ENCODE measurements at regions not wholly inside any gene's neighbourhood (a gene's known extent, or its start where the extent isn't known, plus 50 kb on each side); places are given as distances from the start of the nearest gene placed in this dataset.
"Not testable (repeated sequence)": the region's sequence is repeated elsewhere in the genome, so short reads cannot be mapped to it uniquely, and the experiment has no call there.

DNA sequence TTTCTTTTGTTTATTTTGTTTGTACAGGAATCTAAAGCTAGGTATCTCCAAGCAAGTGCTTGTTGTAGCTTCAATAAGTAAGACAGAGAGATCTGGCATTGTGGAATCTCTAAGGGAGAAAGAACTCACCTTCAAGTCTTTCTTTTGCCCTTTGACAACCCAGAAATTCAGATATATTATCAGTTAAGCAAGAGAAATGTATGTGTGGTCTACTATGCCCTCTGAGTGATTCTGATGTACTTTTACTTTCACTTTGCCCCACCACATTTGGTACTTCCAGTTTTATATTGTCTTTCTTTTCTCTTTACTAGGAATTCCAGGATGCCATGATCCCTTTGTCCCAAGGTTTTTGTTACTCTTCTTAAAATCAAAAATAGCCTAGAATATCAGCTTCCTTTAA, 259.6 kb upstream of the PIK3C3 start:
- DNase-seq (ENCODE audit: low read depth in 2 of 2) = no peak

DNA sequence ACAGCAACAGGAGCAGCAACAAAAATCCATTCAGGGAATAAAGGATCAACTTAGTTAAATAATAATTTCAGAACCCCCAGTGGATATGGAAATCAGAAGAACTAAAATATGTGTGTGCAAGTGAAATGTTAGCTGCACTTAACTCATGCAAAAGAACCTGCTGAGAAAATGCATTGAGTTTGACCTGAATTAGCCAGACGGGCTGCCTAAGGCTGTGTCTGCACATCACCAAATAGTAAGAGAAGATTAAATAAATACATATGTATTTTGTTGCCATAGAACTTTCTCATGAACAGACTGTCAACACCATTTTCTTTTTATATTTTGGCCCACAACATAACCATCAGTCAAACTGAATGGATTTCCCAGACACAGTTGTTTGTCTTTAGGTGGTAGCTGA, 262.0 kb upstream of the PIK3C3 start:
- DNase-seq (ENCODE audit: low read depth in 2 of 2) = no peak

DNA sequence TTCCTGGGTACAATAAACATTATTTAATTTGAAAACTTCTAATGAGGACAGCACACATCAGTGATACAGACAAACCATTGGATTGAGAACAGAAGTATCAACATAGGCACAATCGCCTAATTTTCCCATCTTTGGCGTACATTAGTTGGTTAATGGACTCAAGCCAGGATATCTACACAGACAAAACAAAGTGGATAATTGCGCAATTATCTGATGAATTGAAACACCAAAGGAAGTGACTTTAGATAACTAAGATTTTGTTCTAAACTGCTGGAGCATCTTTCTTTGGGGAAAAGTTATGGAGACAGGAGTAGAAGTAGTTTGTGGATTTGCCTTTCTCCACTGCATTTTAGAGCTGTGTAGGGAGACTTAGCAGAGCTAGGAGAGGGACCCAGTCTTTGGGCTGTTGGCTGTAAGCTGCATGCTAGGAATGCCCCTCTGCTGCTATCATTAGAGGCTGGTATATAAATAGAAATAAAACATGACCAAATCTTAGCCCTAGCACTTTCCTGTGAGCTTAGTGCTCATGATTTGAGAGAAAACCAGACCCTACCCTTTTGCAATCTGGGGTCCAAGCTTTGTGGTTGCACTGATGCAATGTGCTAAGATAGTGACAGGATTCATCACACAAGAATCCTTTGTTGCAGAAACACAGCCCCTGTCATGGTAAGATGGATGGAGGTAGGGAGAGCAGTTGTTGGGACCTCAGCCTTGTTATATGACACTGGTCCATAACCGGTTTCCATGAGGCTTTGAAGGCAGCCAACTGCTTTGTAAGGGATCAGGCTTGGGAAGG, 264.5 kb upstream of the PIK3C3 start:
- no peak for DNase-seq (ENCODE audit: low read depth in 2 of 2)

DNA sequence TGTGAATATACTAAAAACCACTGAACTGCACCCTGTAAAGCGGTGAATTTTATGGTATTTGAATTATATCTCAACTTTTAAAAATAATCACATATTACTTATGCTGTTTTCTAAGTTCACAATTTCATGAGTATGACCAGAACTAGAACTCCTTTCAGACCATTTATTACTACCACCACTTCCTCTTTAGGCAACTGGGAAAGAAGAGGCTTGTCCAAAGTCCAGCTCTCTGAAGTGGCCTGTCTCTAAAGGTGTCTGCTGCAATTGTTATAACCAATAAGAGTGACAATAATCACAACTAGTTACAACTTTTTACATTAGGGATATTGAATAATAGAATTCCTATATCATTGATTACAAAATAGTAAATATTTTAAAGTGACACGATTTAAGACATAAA, 267.9 kb upstream of the PIK3C3 start:
- no peak for DNase-seq (ENCODE audit: low read depth in 2 of 2)

DNA sequence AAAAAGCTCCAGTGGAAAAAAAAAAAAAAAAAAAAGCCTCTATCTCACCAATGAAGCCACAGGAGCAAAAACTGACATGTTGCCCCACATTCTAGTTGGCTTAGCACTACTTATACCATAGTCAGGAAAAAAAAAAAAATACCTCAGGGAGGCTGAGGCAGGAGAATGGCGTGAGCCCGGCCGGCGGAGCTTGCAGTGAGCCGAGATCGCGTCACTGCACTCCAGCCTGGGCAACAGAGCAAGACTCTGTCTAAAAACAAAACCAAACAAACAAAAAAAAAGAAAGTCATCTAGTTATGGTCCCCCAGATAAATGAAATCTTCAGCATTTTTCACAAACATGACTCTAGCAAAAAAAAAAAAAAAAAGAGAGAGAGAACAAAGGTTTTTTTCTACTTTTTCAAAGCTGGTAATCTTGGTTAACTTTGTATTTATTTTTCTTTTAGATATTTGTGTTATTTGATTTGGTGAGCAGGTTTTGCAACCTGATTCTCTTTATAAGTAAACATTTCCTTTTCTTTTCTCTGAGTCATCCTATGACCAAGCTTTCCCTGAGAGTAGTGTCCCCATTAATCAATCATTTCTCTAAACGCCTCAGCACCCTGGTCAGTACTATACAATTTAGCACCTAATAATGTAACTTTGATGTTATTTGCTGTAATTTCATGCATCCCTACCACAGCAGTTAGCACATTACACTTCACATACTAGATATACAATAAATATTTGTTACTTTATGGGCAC, 273.7 kb upstream of the PIK3C3 start:
- DNase-seq (ENCODE audit: low read depth in 2 of 2) = no peak

DNA sequence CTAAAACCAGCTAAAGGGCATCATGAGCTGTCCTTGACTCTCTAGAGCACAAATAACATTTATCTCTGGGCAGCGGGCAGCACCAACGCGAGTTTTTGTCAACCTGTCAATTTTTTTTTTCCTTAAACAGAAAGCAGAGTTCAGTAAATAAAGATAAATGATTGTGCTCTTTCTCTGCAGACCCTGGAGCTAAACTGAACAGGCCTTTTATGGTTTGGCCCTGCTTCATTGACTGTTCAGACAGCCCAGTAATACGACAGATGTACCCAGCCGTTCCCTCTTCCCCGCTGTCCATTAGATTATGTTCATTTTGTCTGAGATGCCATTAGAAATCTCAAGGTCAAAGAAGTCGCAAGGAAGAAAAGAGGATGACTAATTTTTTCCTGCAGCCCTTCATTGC, 280.5 kb upstream of the PIK3C3 start:
- DNase-seq (ENCODE audit: low read depth in 2 of 2) = no peak

DNA sequence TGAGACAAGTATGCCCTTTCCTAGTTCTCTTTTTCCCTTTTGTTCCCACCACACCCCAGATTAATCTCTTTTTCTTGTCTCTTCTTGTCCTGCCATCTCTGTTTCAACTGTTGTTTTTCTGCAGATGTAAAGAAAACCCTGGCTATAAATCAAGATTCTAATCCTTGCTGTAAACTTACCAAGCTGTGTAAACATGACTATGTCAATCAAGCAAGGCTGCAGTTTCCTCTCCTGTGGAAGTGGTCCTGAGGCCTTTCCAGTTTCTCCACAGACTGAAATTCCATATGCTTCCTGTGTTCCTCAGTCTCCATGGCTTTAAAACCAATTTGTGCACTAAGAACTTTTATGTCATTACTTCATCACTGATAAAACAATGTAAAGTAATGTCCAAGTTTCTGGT, 288.8 kb upstream of the PIK3C3 start:
- DNase-seq (ENCODE audit: low read depth in 2 of 2) = no peak

DNA sequence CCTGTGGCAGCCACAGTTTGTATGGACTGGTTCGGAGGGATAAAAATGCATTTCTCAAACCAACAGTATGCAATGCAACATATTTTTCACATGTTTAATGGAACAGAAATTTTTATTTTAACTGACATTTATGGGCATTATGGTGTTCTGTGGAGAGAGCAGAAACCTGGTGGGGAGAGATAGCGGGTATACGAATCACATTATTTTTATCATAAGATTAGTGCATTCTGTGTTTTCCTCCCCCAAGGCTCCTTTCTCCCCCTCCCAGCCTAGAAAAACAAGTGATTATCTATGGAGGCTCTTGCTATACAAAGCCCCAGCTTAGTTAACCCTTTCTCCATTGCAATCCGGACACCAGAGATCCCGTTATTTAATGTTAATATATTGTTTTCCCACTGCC, 289.8 kb upstream of the PIK3C3 start:
- no peak for DNase-seq (ENCODE audit: low read depth in 2 of 2)

DNA sequence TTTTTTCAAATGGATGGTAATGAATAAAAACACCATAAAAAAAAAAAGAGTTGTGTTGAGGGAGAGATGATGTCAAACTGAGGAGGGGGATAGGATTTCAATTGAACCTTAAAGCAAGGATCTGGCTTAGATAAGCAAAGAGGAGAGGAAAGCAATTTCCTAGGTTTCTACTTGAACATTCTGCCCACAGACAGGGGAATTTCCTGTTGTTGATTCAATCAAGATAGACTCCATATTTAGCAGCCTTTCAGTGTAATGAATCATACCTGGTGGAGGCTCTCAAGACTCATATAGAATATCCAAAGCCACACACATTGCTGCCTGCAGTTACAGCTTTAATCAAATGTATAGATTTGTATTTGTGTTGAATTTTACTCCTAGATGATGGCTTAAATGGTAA, 294.4 kb upstream of the PIK3C3 start:
- no peak for DNase-seq (ENCODE audit: low read depth in 2 of 2)

DNA sequence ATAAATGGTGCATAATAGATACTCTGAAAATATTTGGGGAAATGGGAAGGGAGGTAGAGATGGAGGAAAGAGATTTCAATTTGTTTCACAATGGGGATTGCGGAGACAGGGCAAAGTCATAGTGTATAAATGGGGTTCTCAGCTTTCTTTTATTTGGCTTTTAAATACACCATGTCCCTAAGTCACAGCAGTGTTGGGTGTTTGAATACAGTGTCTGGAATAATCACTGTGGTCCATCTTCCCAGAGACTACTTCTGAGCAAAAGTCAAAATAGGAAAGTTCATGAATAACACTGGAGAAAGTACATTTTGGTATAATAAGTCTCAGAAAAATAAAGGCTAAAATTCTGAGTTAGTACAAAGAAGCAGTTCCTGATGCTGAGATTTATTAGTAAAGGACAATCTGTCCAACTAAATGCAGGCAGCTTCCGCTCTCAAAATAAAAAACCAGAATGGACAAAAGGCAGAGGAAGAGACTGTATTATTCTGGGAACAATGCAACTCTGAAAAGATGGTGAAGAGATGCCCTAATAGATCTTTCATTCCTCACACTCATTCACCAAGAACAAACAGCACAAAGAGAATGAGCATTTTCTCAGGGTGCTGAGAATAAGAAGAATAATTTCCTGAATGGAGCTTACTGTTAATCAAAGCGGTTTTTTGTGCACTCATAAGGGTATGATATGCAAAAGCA, 295.4 kb upstream of the PIK3C3 start:
- DNase-seq (ENCODE audit: low read depth in 2 of 2) = no peak

DNA sequence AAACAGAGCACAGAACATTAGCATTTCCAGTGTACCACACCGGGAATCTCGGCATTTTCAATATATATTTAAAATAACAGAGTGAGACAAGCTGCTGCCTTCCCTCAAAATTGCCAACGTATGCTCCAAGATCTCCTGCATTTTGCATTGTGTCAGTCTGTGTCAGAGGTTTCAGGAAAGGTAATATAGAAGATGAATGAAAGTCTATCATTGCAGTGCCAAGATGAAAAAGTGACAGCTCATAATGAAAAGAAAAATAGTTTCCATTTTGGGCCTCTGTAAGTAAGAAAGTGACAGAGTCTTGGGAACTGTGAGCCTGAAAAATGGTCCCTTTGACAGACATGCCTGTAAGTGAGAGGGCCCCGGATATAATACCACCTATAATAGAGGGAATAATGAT, 297.8 kb upstream of the PIK3C3 start:
- no peak for DNase-seq (ENCODE audit: low read depth in 2 of 2)

DNA sequence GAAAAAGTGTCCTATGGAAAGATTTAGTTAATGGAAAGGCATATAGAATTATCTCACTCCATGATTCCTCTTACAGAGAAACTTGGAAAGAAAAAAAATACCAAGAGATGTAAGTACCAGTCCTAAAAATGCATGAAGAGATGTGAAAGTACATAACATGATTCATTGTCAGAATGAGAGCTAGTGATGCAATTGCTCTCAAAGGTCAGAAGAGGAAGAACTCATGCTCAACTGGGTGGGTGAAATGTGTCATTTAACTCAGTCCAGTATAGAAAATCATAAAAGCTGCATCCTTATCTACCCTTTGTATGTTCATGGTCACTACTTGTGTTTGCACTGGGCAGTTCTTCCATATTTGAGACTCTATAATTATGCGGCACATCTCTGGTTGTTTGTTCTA, 300.0 kb upstream of the PIK3C3 start:
- no peak for DNase-seq (ENCODE audit: low read depth in 2 of 2)

DNA sequence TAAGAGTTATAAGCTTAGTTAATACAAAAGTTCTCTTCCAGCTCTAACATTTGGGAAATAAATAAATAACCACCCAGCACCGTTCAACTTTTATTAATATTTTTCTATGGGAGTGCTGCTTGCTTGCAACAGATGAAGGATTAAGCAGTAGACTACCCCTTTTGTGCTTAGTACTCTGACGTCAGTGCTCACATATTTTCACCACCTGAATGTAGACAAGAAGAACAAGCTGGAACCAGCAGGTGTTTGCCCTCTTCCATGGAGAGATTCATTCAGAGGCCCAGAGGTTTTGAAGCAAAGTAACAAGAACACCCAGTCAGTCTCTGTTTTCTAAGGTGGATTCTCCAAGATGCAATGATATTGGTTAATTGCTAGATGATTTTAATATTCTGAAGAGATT, 307.1 kb upstream of the PIK3C3 start:
- no peak for DNase-seq (ENCODE audit: low read depth in 2 of 2)

DNA sequence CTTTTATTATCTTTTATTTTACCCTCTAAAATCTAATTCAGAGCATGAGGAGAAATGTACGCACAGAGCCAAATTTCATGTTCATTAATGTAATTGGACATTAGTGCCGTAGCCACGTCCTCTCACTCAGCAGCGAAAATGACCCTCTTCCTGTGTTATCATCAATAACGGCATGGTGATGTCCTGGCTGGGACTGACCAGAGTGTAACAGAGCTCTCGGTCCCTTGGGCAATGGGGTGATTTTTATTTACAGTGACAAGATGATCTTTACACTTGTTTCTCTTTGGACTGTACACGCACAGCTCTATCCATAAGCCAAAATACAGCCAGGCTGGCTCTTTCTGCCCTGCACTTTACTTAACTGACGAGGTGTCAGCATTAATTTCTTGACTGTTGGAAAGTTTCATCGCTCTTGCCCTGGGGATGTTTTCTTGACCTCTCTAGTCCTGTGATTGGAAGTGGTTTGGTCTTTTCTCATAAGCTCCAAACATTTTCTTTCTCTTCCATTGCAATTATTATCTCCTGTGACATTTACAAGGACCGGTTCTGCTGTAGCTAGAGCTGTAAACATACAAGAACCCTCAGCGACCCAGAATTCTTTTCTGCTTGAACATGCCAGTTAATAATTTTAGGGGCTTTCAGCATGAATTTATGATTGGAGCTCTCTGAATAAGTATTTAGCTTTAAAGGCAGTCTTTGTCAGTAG, 308.0 kb upstream of the PIK3C3 start:
- DNase-seq (ENCODE audit: low read depth in 2 of 2) = no peak

DNA sequence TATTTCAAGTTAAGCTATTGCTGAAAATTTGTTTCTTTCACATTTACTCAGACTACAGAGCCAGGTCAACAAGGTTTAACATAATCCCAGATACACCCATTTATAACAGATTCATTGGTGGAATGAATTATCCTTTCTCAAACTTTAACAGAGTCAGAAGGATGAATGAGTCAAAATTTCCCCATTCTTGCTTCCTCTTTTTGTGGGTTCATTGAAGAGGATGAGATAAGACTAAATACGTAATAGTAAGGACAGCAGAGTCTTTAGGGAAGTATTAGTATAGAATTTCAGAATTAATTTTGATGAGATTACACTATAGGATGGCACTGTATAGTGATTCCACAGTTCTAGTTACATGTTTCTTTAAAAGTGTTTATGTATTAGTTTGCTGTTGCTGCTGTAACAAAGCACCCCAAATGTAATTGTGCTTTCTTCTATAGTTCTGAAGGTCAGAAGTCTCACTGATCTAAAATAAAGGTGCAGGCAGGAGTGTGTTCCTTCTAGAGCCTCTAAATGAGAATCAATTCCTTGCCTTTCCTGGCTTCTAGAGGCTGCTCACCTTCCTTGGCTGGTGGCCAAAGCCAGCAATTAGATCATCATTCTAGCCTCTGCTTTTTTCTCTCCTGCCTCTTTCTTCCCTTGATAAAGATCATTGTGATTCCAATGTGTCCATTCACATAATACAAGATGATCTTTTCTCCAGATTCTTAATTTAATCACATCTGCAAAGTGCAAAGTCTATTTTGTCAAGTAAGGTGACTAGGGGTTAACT, 309.3 kb upstream of the PIK3C3 start:
- no peak for DNase-seq (ENCODE audit: low read depth in 2 of 2)

DNA sequence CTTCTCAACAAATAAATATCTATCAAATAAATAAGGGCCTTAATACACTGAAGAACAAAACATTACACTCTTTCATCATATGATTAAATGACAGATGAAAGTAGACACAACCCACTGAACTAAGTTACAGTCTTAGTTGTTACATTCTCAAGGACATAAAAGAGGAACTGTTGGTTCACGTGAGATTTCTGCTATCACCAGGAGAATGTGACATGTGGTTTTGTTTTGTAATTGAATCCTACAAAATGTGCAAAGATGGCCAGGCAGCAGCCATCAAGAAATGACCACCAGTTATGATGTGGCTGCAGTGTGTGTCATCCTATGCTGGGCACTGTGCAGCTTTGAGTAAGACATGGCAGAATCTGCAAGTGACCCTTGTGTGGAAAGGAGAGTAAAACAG, 310.6 kb upstream of the PIK3C3 start:
- no peak for DNase-seq (ENCODE audit: low read depth in 2 of 2)

DNA sequence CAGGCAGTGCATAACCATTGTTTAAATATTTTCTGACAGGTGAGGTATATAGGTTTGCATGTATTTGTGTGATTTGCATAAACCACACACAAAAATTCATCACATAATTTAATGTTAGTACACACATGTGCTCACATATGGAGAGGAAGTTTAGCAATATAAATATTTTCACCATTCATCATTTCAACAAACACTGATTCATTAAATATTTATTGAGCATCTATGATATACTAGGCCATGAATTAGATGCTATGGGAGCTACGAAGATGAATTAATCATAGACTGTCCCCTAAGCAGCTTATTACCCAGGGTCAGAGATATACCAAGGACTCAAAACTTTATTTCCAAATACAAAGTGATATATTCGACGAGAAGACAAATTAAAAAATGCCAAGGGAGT, 311.6 kb upstream of the PIK3C3 start:
- no peak for DNase-seq (ENCODE audit: low read depth in 2 of 2)

DNA sequence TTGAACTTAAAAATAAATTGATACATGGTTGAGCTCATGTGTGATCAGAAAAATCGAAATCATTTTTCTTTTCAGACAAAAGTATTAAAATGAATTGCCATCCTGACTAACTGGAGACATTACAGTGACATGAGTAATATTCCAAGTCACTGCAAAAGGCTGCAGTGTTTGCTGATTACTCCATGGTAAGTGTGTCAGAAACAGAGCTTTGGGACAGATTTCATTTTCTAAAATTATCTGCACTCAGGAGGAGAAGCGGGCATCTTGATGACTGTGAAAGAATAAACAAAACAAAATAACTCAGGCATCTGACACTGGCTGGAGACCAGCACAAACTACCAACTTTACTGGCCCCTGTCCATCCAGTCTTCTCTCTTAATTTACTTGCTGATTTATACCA, 312.3 kb upstream of the PIK3C3 start:
- DNase-seq (ENCODE audit: low read depth in 2 of 2) = no peak

DNA sequence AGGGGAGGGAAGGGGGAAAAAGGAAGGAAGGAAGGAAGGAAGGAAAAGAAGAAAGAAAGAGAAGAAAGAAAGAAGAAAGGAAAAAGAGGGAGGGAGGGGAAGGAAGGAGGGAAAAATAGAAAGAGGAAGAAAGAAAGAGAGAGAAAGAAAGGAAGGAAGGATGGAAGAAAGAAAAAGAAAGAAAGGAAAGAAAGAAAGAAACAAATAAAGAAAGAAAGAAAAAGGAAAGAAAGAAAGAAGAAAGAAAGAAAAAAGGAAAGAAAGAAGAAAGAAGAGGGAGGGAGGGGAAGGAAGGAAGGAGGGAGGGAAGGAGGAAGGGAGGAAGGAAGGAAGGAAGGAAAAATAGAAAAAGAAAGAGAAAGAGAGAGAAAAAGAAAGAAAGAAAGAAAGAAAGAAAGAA, 315.8 kb upstream of the PIK3C3 start:
- DNase-seq (ENCODE audit: low read depth in 2 of 2) = no peak

DNA sequence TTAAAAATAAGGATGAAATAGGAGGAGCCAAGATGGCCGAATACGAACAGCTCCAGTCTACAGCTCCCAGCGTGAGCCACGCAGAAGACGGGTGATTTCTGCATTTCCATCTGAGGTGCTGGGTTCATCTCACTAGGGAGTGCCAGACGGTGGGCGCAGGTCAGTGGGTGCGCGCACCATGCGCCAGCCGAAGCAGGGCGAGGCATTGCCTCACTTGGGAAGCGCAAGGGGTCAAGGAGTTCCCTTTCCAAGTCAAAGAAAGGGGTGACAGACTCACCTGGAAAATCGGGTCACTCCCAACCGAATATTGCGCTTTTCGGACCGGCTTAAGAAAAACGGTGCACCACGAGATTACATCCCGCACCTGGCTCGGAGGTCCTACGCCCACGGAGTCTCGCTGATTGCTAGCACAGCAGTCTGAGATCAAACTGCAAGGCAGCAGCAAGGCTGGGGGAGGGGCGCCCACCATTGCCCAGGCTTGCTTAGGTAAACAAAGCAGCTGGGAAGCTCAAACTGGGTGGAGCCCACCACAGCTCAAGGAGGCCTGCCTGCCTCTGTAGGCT, 323.2 kb upstream of the PIK3C3 start:
- DNase-seq (ENCODE audit: low read depth in 2 of 2) = not testable (repeated sequence)

DNA sequence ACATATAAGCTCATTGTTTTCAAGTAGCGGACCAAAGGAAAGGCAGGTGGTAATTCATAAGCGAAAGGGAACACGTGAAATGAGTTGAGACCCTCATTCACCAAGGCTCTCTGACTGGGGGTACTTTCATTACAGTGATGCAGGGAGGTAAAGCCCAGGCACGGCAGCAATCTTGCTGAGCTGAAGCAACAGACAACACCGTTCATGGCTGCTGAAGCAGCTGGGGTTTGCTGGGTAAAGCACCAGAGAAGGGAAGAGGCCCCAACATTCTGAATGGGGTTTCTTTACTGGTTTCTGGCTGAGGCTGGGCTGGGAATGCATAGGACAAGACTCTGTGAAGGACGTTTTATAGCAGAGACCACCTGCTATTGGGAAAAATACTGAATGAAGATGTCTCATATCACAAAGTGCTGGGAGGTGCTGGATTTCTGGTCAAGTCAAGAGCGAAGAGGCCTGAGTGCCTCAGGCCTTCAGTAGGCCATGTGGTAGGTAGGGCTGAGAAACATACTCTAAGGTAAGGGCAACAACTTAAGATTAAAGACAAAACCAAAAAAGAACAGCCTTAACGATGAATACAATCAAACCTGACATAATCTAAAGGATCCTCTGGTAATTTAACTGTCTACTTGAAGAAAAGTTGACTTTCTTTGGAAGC, 324.7 kb upstream of the PIK3C3 start:
- no peak for DNase-seq (ENCODE audit: low read depth in 2 of 2)

All from stimulated activated CD4-positive, alpha-beta T cell treated with anti-CD3 and anti-CD28 coated beads, Interleukin-4, amount 100 ng/mL, for 48 hours (primary cell).